RWPE2 (cell line): ENCODE measurements at regions not wholly inside any gene's neighbourhood (a gene's known extent, or its start where the extent isn't known, plus 50 kb on each side); places are given as distances from the start of the nearest gene placed in this dataset.

Experiments
- ATAC-seq: fragments of 200-7000 bp; cut with Tn5 transposase; 3 replicates; pipeline ENCODE4 v1.9.1; 2021; ENCODE audit warnings: low read depth
- DNase-seq: peaks from one replicate; pipeline ENCODE4 v3.0.0-alpha.2; 2020; ENCODE audit warnings: low spot score
- H3K27ac ChIP-seq: fragments of 450-650 bp; 2 replicates; pipeline ENCODE4 v1.5.1; 2017; ENCODE audit warnings: mild to moderate bottlenecking; ENCODE audit not compliant: poor library complexity, severe bottlenecking
- H3K27me3 ChIP-seq: fragments of 250-450 bp; sonication (Bioruptor Pico); 2 replicates; pipeline ENCODE4 v1.5.1; 2021; ENCODE audit warnings: mild to moderate bottlenecking, moderate library complexity; ENCODE audit not compliant: insufficient read depth, poor library complexity, severe bottlenecking
- H3K36me3 ChIP-seq: fragments of 250-450 bp; sonication (Bioruptor Pico); 2 replicates; pipeline ENCODE4 v1.5.1; 2020; ENCODE audit warnings: low read depth, mild to moderate bottlenecking, moderate library complexity
- H3K4me1 ChIP-seq: fragments of 250-450 bp; sonication (Bioruptor Pico); 2 replicates; pipeline ENCODE4 v1.5.1; 2021; ENCODE audit warnings: mild to moderate bottlenecking, moderate library complexity; ENCODE audit not compliant: insufficient read depth, poor library complexity, severe bottlenecking
- H3K4me3 ChIP-seq: fragments of 250-450 bp; sonication (Bioruptor Pico); 2 replicates; pipeline ENCODE4 v1.5.1; 2021; ENCODE audit warnings: mild to moderate bottlenecking, moderate library complexity; ENCODE audit not compliant: severe bottlenecking
- H3K9me3 ChIP-seq: fragments of 250-450 bp; sonication (Bioruptor Pico); 2 replicates; pipeline ENCODE4 v1.5.1; 2021; ENCODE audit warnings: mild to moderate bottlenecking, moderate library complexity; ENCODE audit not compliant: severe bottlenecking
- CTCF ChIP-seq: fragments of 450-650 bp; IDR thresholded peaks from one replicate; pipeline ENCODE4 v1.5.1; 2017; ENCODE audit warnings: mild to moderate bottlenecking, moderate library complexity; ENCODE audit not compliant: poor library complexity, severe bottlenecking

GRCh38 chr5:173715607-173716006 is 99.2 kb upstream of the BOD1 start:
- Histone ChIP-seq H3K27me3 (no peaks in the 10 kb centered on the region), H3K4me3 (no peak overlapping the region), H3K4me1 (peaks cover 17% of the 10 kb centered on the region), H3K36me3 (no peaks in the 10 kb centered on the region), H3K9me3 (no peaks in the 10 kb centered on the region), H3K27ac (no peak overlapping the region)
- no peak for TF ChIP-seq CTCF
- DNase-seq (no peak), ATAC-seq (no peak)

GRCh38 chr5:173716058-173716682 is 99.7 kb upstream of the BOD1 start:
- no peaks in the 10 kb centered on the region for H3K27me3 ChIP-seq
- ATAC-seq: no peak
- no peaks in the 10 kb centered on the region for H3K36me3 ChIP-seq
- H3K4me1 ChIP-seq: peaks cover 17% of the 10 kb centered on the region
- TF ChIP-seq CTCF: no peak
- DNase-seq: no peak
- H3K27ac ChIP-seq: no peak overlapping the region
- no peak overlapping the region for H3K4me3 ChIP-seq
- H3K9me3 ChIP-seq: no peaks in the 10 kb centered on the region

GRCh38 chr5:173717959-173718358 is 101.5 kb upstream of the BOD1 start:
- no peak for ATAC-seq
- H3K4me3 ChIP-seq: no peak overlapping the region
- H3K36me3 ChIP-seq: no peaks in the 10 kb centered on the region
- H3K4me1 ChIP-seq: peaks cover 17% of the 10 kb centered on the region
- H3K27ac ChIP-seq: no peak overlapping the region
- DNase-seq: no peak
- no peaks in the 10 kb centered on the region for H3K9me3 ChIP-seq
- TF ChIP-seq CTCF: no peak
- H3K27me3 ChIP-seq: no peaks in the 10 kb centered on the region

- peaks cover 17% of the 10 kb centered on the region for H3K4me1 ChIP-seq
- no peak for TF ChIP-seq CTCF
- ATAC-seq (no peak), DNase-seq (no peak)
- H3K9me3 ChIP-seq: no peaks in the 10 kb centered on the region
- H3K36me3 ChIP-seq: no peaks in the 10 kb centered on the region
- H3K27ac ChIP-seq: no peak overlapping the region
- H3K4me3 ChIP-seq: no peak overlapping the region
- no peaks in the 10 kb centered on the region for H3K27me3 ChIP-seq
Observed at GRCh38 chr5:173718469-173718868, 102.0 kb upstream of the BOD1 start.

- Histone ChIP-seq H3K27me3 (no peaks in the 10 kb centered on the region), H3K36me3 (no peaks in the 10 kb centered on the region), H3K9me3 (no peaks in the 10 kb centered on the region), H3K4me3 (no peak overlapping the region), H3K27ac (no peak overlapping the region), H3K4me1 (peaks cover 8% of the 10 kb centered on the region)
- ATAC-seq (no peak), DNase-seq (no peak)
- TF ChIP-seq CTCF: no peak
Observed at GRCh38 chr5:173719731-173720082, 103.3 kb upstream of the BOD1 start.
